K562 (cell line): ENCODE measurements at regions not wholly inside any gene's neighbourhood (a gene's known extent, or its start where the extent isn't known, plus 50 kb on each side); places are given as distances from the start of the nearest gene placed in this dataset.

Source experiments
- ATAC-seq: fragments of 200-7000 bp; cut with Tn5 transposase; 3 replicates; pipeline ENCODE4 v1.9.1; 2020; ENCODE audit warnings: moderate library complexity
- BruUV-seq: library from RNA; stranded (reverse); fragments of 400-500 nt; replicated peaks from 2 replicates; lab custom pipeline; 2021; lab: Mats Ljungman, UMichigan
- CTCF ChIA-PET: fragments of 300-600 bp; formaldehyde crosslinking; extraction: SDS; loops from one replicate; lab custom pipeline; 2021; ENCODE audit warnings: low intra/inter-chr PET ratio; lab: Yijun Ruan, JAX
- POLR2A ChIA-PET: fragments of 300-600, 350-650 bp; sonication (Branson Sonifier 250); formaldehyde crosslinking; extraction: SDS; loops from one replicate; lab custom pipeline; 2021; ENCODE audit warnings: antibody characterized with exemption, inconsistent platforms; lab: Yijun Ruan, JAX
- DNase-seq, 4 experiments: peaks; one replicate each; pipeline versions ENCODE4 v3.0.0 to v3.0.0-alpha.2; 2011 to 2018; ENCODE audit warnings: low spot score in 3 of 4, mixed read lengths in 3 of 4; ENCODE audit errors: extremely low read depth in 1 of 4
- FAIRE-seq: peaks from 2 replicates; lab custom pipeline; 2011; peaks lifted over from hg19 to GRCh38; lab: Jason Lieb, UNC
- H2AFZ ChIP-seq: 2 replicates; pipeline ENCODE4 v1.6.0; 2011; ENCODE audit warnings: low read depth, low read length, control low read depth, inconsistent platforms
- H3K27ac ChIP-seq: fragments of 200-600 bp; 3 replicates; pipeline ENCODE4 v1.8.0; 2011; ENCODE audit warnings: low read depth, mild to moderate bottlenecking, control low read depth, inconsistent platforms, low read length, moderate library complexity, mixed read lengths; ENCODE audit errors: extremely low read depth
- H3K27me3 ChIP-seq, 2 experiments: fragments of 300-600 bp in 1 of 2; 2 replicates in 1 of 2; 3 replicates in 1 of 2; pipeline versions ENCODE4 v1.6.0 to v1.8.0; 2011; ENCODE audit warnings: inconsistent platforms in 2 of 2, low read length in 2 of 2, mild to moderate bottlenecking in 1 of 2, mixed read lengths in 1 of 2, moderate library complexity in 1 of 2; ENCODE audit not compliant: control insufficient read depth in 2 of 2, insufficient read depth in 2 of 2
- H3K36me3 ChIP-seq: fragments of 300-600 bp; 3 replicates; pipeline ENCODE4 v1.8.0; 2011; ENCODE audit warnings: mild to moderate bottlenecking, low read length, inconsistent platforms; ENCODE audit not compliant: control insufficient read depth, insufficient read depth
- H3K4me1 ChIP-seq, 2 experiments: fragments of 200-600 bp in 1 of 2; replicated peaks in 1 of 2; 2 replicates in 1 of 2; 3 replicates in 1 of 2; pipeline versions ENCODE4 v1.5.1 to v1.8.0; 2011; ENCODE audit warnings: inconsistent platforms in 2 of 2, low read length in 2 of 2, mild to moderate bottlenecking in 1 of 2, mixed read lengths in 1 of 2, moderate library complexity in 1 of 2; ENCODE audit not compliant: control insufficient read depth in 2 of 2, insufficient read depth in 2 of 2
- H3K4me2 ChIP-seq: 2 replicates; pipeline ENCODE4 v1.6.1; 2011; ENCODE audit warnings: low read length, control low read depth, inconsistent platforms, mixed read lengths; ENCODE audit not compliant: insufficient read depth
- H3K4me3 ChIP-seq: fragments of 200-600 bp; sonication (generic), shearing (Covaris generic); 2 replicates; pipeline ENCODE4 v1.5.1; 2016; ENCODE audit warnings: control low read depth, inconsistent platforms
- H3K79me2 ChIP-seq: fragments of 200-600 bp; 3 replicates; pipeline ENCODE4 v1.8.0; 2011; ENCODE audit warnings: low read length, inconsistent platforms; ENCODE audit not compliant: control insufficient read depth, insufficient read depth
- H3K9ac ChIP-seq, 2 experiments: 2 replicates each; pipeline versions ENCODE4 v1.6.0 to v1.6.1; 2011; ENCODE audit warnings: low read depth in 2 of 2, low read length in 2 of 2, control low read depth in 1 of 2, inconsistent platforms in 1 of 2, mild to moderate bottlenecking in 1 of 2, mixed read lengths in 1 of 2; ENCODE audit not compliant: insufficient read depth in 1 of 2
- H3K9me1 ChIP-seq: one replicate; pipeline ENCODE4 v1.6.0; 2011; ENCODE audit warnings: inconsistent platforms, mild to moderate bottlenecking, low read length, moderate library complexity; ENCODE audit not compliant: control insufficient read depth, insufficient read depth
- H3K9me3 ChIP-seq: replicated peaks from 2 replicates; pipeline ENCODE4 v1.5.1; 2011; ENCODE audit warnings: low read depth, low read length, inconsistent platforms; ENCODE audit not compliant: control insufficient read depth, insufficient read depth
- H4K20me1 ChIP-seq: replicated peaks from 2 replicates; pipeline ENCODE4 v1.6.1; 2011; ENCODE audit warnings: low read length, inconsistent platforms, mixed read lengths; ENCODE audit not compliant: control insufficient read depth, insufficient read depth
- ATF4 ChIP-seq: fragments of 450-650 bp; formaldehyde crosslinking; IDR thresholded peaks from 2 replicates; pipeline ENCODE4 v1.4.0; 2022; ENCODE audit warnings: mild to moderate bottlenecking, moderate library complexity
- MEF2A ChIP-seq: IDR thresholded peaks from 2 replicates; pipeline ENCODE4 v1.6.1; 2011; ENCODE audit warnings: low read depth, mild to moderate bottlenecking, low read length, moderate library complexity; ENCODE audit not compliant: control insufficient read depth
- POLR2AphosphoS5 ChIP-seq: IDR thresholded peaks from 2 replicates; pipeline ENCODE4 v1.6.1; 2011; ENCODE audit warnings: mild to moderate bottlenecking, low read depth, low read length, moderate library complexity; ENCODE audit not compliant: control insufficient read depth, insufficient read depth
- ZBTB2 ChIP-seq: fragments of 450-650 bp; IDR thresholded peaks from 2 replicates; pipeline ENCODE4 v1.6.1; 2016; ENCODE audit warnings: antibody characterized with exemption
- ZNF347 ChIP-seq: fragments of 450-650 bp; formaldehyde crosslinking; IDR thresholded peaks from 2 replicates; pipeline ENCODE4 v1.4.0; 2020; ENCODE audit warnings: low read depth, mild to moderate bottlenecking, moderate library complexity
- ZNF507 ChIP-seq: conservative IDR thresholded peaks from 2 replicates; pipeline ENCODE4 v1.6.1; 2017; ENCODE audit warnings: missing genetic modification characterization, missing compliant biosample characterization
- ZNF740 ChIP-seq, 3 experiments: fragments of 200-800 bp in 1 of 3; sonication (Bioruptor generic) in 1 of 3; sonication (generic) in 1 of 3; formaldehyde crosslinking in 1 of 3; IDR thresholded peaks; 2 replicates each; pipeline versions ENCODE4 v1.6.1 to v1.8.0; 2016 to 2022; ENCODE audit warnings: mild to moderate bottlenecking in 2 of 3, missing compliant biosample characterization in 2 of 3, missing genetic modification characterization in 2 of 3, missing genetic modification reagents in 1 of 3
- WGBS: fragments of 100-300 bp; shearing (Covaris generic); methylation state at CpG from one replicate; pipeline ENCODE4 v1.1.6; 2016; ENCODE audit warnings: low coverage, mixed read lengths; ENCODE audit not compliant: insufficient coverage; ENCODE audit errors: missing lambda C conversion rate; 5-methylcytosine and 5-hydroxymethylcytosine counted together
- in situ Hi-C: fragments of 300-500 bp; cut with MboI; formaldehyde crosslinking; loops from 4 replicates; pipeline ENCODE4 v1.15.0; 2018; ENCODE audit warnings: inconsistent platforms, mixed read lengths
- intact Hi-C: fragments of 100-400 bp; cut with micrococcal nuclease; formaldehyde crosslinking; loops from 2 replicates; pipeline ENCODE4 v1.14.2; 2022

- Histone ChIP-seq H3K9me1 (no peaks in the 10 kb centered on the region), H3K4me1 (no peaks in the 10 kb centered on the region), H3K27me3 (no peaks in the 10 kb centered on the region), H3K4me3 (no peak overlapping the region), H3K9ac (no peak overlapping the region), H2AFZ (no peak overlapping the region), H3K79me2 (no peaks in the 10 kb centered on the region), H3K27ac (no peak overlapping the region), H3K9me3 (no peaks in the 10 kb centered on the region), H3K4me2 (no peak overlapping the region), H4K20me1 (no peaks in the 10 kb centered on the region), H3K36me3 (no peaks in the 10 kb centered on the region)
- ChIA-PET POLR2A (no interaction called here), CTCF (no interaction called here)
- no TSS peak for BruUV-seq
- in situ Hi-C loops = no loop called here
- no peak for TF ChIP-seq ATF4 (CRISPR knock-in tag)
- no peak for TF ChIP-seq ZNF740 (CRISPR knock-in tag; IDR thresholded peaks at IDR 0.05)
- no peak for TF ChIP-seq ZNF740 (tag; IDR thresholded peaks at IDR 0.05)
- TF ChIP-seq MEF2A = no peak
- no peak for TF ChIP-seq ZBTB2
- no peak for TF ChIP-seq ZNF347
- no peak for TF ChIP-seq ZNF507 (tag)
- no peak for TF ChIP-seq POLR2AphosphoS5
- intact Hi-C loops = no loop called here
- DNase-seq (no peak), ATAC-seq (no peak), FAIRE-seq (no peak)
- WGBS = 4% methylated on average over 4 of the region's 4 CpGs
Observed at GRCh38 chr20:40110311-40110831, 578.7 kb downstream of the MAFB start.
